GM06990 (cell line): ENCODE measurements at regions not wholly inside any gene's neighbourhood (a gene's known extent, or its start where the extent isn't known, plus 50 kb on each side); places are given as distances from the start of the nearest gene placed in this dataset.

Source experiments
- DNase-seq: peaks from one replicate; pipeline ENCODE4 v3.0.0-alpha.2; 2011; ENCODE audit not compliant: insufficient read length; ENCODE audit errors: extremely low read depth
- H3K27me3 ChIP-seq: replicated peaks from 2 replicates; pipeline ENCODE4 v1.6.0; 2011; ENCODE audit warnings: low read length; ENCODE audit not compliant: control insufficient read depth, insufficient read depth
- H3K36me3 ChIP-seq: 2 replicates; pipeline ENCODE4 v1.5.1; 2011; ENCODE audit warnings: low read length; ENCODE audit not compliant: control insufficient read depth, insufficient read depth
- H3K4me3 ChIP-seq: replicated peaks from 2 replicates; pipeline ENCODE4 v1.5.1; 2011; ENCODE audit warnings: low read depth, mild to moderate bottlenecking, control low read depth, low read length
- TF ChIP-seq, protein P1 (sequence below): IDR thresholded peaks from 2 replicates; pipeline ENCODE4 v1.5.1; 2011; ENCODE audit warnings: low read length, control low read depth, mild to moderate bottlenecking, inconsistent platforms; ENCODE audit not compliant: insufficient read depth, poor library complexity, severe bottlenecking

- H3K27me3 ChIP-seq, result no peaks in the 10 kb centered on the region; the same call in 1 of the 2 replicates
- H3K4me3 ChIP-seq, result no peak overlapping the region
- no peaks in the 10 kb centered on the region for H3K36me3 ChIP-seq
- DNase-seq, result no peak
- TF ChIP-seq, protein P1, sequence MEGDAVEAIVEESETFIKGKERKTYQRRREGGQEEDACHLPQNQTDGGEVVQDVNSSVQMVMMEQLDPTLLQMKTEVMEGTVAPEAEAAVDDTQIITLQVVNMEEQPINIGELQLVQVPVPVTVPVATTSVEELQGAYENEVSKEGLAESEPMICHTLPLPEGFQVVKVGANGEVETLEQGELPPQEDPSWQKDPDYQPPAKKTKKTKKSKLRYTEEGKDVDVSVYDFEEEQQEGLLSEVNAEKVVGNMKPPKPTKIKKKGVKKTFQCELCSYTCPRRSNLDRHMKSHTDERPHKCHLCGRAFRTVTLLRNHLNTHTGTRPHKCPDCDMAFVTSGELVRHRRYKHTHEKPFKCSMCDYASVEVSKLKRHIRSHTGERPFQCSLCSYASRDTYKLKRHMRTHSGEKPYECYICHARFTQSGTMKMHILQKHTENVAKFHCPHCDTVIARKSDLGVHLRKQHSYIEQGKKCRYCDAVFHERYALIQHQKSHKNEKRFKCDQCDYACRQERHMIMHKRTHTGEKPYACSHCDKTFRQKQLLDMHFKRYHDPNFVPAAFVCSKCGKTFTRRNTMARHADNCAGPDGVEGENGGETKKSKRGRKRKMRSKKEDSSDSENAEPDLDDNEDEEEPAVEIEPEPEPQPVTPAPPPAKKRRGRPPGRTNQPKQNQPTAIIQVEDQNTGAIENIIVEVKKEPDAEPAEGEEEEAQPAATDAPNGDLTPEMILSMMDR, result no peak
These were observed 277.9 kb downstream of the SKIDA1 start for GRCh38 chr10:21247592-21247991.

- no peaks in the 10 kb centered on the region; the same call in 1 of the 2 replicates for H3K27me3 ChIP-seq
- TF ChIP-seq, protein P1, result no peak
- no peaks in the 10 kb centered on the region for H3K36me3 ChIP-seq
- H3K4me3 ChIP-seq, result no peak overlapping the region
- DNase-seq, result no peak
These were observed 279.3 kb downstream of the SKIDA1 start for GRCh38 chr10:21246178-21246577.

DNA sequence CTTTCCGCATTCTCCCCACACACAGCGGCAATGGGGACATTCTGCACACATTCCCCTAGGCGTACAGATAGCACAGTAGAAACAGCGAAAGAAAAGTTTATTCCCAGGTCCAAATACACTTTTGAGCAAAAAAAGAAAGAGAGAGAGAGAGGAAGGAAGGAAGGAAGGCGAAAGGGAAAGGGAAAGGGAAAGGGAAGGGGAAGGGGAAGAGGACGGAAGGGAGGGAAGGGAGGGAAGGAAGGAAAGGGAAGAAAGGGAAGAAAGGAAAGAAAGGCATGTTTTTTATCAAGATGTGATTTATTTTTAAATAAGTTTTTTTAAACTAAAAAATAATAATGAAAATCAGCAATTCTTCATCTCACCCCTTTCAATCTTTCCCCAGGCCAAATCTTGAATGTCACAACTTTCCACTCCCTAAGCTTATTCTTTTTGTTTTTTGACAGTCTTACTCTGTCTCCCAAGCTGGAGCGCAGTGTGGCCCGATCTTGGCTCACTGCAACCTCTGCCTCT, 281.7 kb downstream of the SKIDA1 start:
- H3K4me3 ChIP-seq, result no peak overlapping the region
- no peaks in the 10 kb centered on the region for H3K27me3 ChIP-seq
- no peak for DNase-seq
- TF ChIP-seq, protein P1, result no peak
- H3K36me3 ChIP-seq, result no peaks in the 10 kb centered on the region

DNA sequence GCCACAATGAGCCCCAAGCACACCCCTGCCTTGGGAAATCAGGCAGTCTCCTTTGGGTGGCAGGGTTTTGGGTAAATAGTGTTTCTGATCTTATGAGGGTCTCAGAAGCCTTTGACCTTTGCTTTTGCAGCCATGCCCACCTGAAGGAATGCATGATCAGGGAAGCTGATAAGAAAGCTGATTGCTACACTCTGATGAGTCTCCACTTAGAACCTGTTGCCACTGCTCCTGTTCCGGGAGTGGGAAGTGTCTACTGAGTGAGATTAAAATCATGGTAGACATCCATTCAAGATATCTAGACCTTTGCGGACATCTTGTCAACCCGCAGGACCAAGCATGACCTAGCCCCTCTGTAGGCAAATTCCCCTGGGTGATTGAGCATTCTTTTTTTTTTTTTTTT, 282.6 kb downstream of the SKIDA1 start:
- DNase-seq, result no peak
- Histone ChIP-seq H3K27me3 (no peaks in the 10 kb centered on the region), H3K36me3 (no peaks in the 10 kb centered on the region), H3K4me3 (no peak overlapping the region)
- TF ChIP-seq, protein P1, result no peak

DNA sequence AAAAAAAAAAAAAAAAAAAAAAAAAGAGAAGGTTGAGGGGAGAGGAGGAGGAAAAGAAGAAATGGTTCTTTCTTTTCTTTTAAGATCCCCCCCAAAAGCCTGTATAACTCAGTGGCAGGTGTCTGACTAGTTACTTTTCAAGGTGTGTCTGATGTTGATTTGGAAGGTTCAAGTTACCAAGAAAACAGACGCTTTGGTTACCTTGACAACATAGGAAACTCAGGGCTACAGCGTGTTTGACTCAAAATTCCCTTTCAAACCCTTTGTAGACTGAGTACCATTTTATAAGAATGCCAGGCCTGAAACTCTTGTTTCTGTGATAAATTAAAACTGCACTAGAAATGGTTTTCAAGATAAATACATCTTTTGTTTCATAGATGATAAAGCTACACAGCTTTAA, 286.8 kb downstream of the SKIDA1 start:
- DNase-seq, result no peak
- H3K4me3 ChIP-seq, result no peak overlapping the region
- H3K27me3 ChIP-seq, result no peaks in the 10 kb centered on the region
- H3K36me3 ChIP-seq, result no peaks in the 10 kb centered on the region
- TF ChIP-seq, protein P1, result no peak

DNA sequence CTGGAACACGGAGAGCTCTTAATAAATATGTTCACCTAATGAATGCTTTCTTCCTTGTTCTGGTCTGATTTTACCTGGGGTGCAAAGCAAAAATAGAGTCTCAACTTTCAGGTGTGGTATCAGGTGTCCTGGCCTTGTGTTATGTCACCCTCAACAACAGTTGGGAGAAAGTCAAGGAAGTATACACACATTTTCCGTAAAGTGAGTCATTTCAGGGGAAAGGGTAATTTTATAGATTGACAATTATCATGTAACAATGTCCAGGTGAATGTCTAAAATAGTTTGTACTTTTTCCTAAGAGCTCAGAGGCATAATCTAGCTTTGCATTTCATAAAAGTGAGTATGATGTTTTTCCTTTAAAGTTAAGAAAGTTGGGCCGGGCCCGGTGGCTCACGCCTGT, 287.4 kb downstream of the SKIDA1 start:
- TF ChIP-seq, protein P1, result no peak
- Histone ChIP-seq H3K27me3 (no peaks in the 10 kb centered on the region), H3K36me3 (no peaks in the 10 kb centered on the region), H3K4me3 (no peak overlapping the region)
- DNase-seq, result no peak
